Spleen (tissue), 7 donors: ENCODE measurements at regions not wholly inside any gene's neighbourhood (a gene's known extent, or its start where the extent isn't known, plus 50 kb on each side); places are given as distances from the start of the nearest gene placed in this dataset.

ENCODE experiments used
- POLR2A ChIP-seq, 3 donors: fragments of 450-650 bp; IDR thresholded peaks; one replicate each; pipeline ENCODE4 v1.5.1; 2017; ENCODE audit warnings: antibody characterized with exemption in 3 of 3, mild to moderate bottlenecking in 1 of 3
- POLR2AphosphoS5 ChIP-seq, 3 donors: sonication (generic); formaldehyde crosslinking; IDR thresholded peaks; one replicate each; pipeline ENCODE4 v1.5.1; 2017; ENCODE audit warnings: antibody characterized with exemption in 3 of 3
- TF ChIP-seq, protein P1 (sequence below), 11 experiments: fragments of 200-600 bp in 7 of 11; fragments of 450-650 bp in 4 of 11; sonication (generic) in 4 of 11; IDR thresholded peaks in 8 of 11; conservative IDR thresholded peaks in 3 of 11; 1 replicate in 7 of 11; 2 replicates in 4 of 11; pipeline versions ENCODE4 v1.4.0 to v1.8.0; 2016 to 2021; ENCODE audit warnings: antibody characterized with exemption in 11 of 11, inconsistent platforms in 4 of 11, mild to moderate bottlenecking in 1 of 11
- donor health status: DM: no; HTN: no; CAD: no; lungs with moderate emphysema.
- donor health status: DM: no; HTN: no; CAD: no.
- donor health status: DM: no; HTN: no; CAD: no.

DNA sequence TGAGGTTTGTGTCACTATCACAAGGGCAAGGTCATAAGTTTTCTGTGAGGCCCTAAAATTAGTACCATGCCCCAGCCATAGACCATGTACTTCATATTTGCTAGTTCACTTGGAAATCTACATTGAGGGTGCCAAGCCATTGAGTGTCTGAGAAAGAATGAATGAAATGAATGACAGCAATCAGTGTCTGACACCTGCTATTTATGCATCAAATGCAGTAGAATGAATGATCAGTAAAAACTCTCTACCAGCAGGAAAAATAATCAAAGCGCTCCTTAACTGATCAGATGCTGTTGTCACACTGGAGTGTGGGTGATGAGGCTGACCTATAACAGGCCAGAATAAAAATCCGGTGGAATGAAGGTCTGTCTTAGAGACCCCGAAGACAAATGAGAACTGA, 467.9 kb upstream of the B3GAT1 start:
- TF ChIP-seq POLR2A (IDR thresholded peaks at IDR 0.05) (no peak), POLR2AphosphoS5 (IDR thresholded peaks at IDR 0.05) (no peak)
- TF ChIP-seq, protein P1, sequence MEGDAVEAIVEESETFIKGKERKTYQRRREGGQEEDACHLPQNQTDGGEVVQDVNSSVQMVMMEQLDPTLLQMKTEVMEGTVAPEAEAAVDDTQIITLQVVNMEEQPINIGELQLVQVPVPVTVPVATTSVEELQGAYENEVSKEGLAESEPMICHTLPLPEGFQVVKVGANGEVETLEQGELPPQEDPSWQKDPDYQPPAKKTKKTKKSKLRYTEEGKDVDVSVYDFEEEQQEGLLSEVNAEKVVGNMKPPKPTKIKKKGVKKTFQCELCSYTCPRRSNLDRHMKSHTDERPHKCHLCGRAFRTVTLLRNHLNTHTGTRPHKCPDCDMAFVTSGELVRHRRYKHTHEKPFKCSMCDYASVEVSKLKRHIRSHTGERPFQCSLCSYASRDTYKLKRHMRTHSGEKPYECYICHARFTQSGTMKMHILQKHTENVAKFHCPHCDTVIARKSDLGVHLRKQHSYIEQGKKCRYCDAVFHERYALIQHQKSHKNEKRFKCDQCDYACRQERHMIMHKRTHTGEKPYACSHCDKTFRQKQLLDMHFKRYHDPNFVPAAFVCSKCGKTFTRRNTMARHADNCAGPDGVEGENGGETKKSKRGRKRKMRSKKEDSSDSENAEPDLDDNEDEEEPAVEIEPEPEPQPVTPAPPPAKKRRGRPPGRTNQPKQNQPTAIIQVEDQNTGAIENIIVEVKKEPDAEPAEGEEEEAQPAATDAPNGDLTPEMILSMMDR (IDR thresholded peaks at IDR 0.05 in 8 of 11, conservative IDR thresholded peaks at IDR 0.05 in 3 of 11) = no peak
